ENCODE measurements at regions not wholly inside any gene's neighbourhood (a gene's known extent, or its start where the extent isn't known, plus 50 kb on each side); places are given as distances from the start of the nearest gene placed in this dataset.

- no peak for TF ChIP-seq POLR2AphosphoS5 (IDR thresholded peaks at IDR 0.05; ENCODE audit: low read depth, low read length)
- no peak for TF ChIP-seq CTCF (IDR thresholded peaks at IDR 0.05)
- TF ChIP-seq SIN3A (IDR thresholded peaks at IDR 0.05; ENCODE audit: borderline replicate concordance, insufficient read depth, low read depth, low read length) = no peak
- no peak for TF ChIP-seq REST (IDR thresholded peaks at IDR 0.05; ENCODE audit: insufficient read depth in 1 of 2, low read depth in 2 of 2, low read length in 1 of 2)
Measured at GRCh38 chr13:73970421-73971055, 163.7 kb downstream of the KLF12 start.
